IPS-NIHi7 (cell line): ENCODE measurements at regions not wholly inside any gene's neighbourhood (a gene's known extent, or its start where the extent isn't known, plus 50 kb on each side); places are given as distances from the start of the nearest gene placed in this dataset.
"Not testable (repeated sequence)": the region's sequence is repeated elsewhere in the genome, so short reads cannot be mapped to it uniquely, and the experiment has no call there.

Source experiments
- DNase-seq: peaks from one replicate; pipeline ENCODE4 v3.0.0; 2012; ENCODE audit warnings: mixed read lengths; ENCODE audit errors: extremely low spot score

DNA sequence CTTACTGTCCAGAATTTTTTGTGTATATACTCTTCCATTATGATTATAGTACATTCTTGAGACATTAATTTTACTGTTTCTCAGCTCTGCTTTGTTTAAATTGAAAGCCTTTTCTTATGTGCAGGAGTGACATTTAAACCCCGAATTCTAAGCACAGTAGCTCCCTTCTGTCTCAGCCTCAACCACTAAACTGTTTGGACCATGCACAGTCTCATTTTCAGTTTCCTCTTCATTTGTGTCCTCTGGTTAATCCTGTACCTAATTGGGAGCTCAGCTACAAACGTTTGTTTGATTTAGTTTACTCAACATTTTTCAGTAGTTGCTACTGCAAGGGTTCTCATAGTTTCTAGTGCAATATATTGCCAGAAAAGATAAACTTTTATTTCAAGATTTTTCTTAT is 206.3 kb downstream of the SLITRK5 start:
- DNase-seq, result no peak

GRCh38 chr13:87878706-87879105 is 207.5 kb downstream of the SLITRK5 start:
- DNase-seq, result no peak

GRCh38 chr13:87884884-87885283 is 213.7 kb downstream of the SLITRK5 start:
- DNase-seq, result peak; percentile 62

- no peak for DNase-seq
Observed at GRCh38 chr13:87887459-87888123, 216.4 kb downstream of the SLITRK5 start.

- DNase-seq, result no peak
Observed at GRCh38 chr13:87889254-87889653, 218.1 kb downstream of the SLITRK5 start.

- DNase-seq, result no peak
Observed at GRCh38 chr13:87893186-87893585, 222.0 kb downstream of the SLITRK5 start.

DNA sequence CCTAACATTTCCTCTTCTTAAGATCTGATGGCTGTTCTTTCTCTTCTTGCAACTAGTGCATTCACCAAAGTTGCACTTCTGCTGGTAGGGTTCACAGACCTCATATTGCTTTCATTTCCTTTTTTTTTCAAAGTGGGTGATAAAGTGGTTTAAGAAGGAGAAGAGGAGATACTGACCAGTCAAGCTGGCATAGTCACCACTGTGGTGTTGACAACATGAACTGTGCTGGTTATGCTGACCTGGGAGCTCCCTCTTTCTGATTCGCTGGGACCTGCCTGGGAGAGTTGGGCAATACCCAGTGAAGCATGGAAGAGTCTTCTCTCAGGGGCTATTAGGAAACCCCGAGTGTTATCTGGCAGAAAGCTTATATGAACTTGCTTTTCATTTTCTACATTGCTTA is 222.9 kb downstream of the SLITRK5 start:
- DNase-seq, result no peak

DNA sequence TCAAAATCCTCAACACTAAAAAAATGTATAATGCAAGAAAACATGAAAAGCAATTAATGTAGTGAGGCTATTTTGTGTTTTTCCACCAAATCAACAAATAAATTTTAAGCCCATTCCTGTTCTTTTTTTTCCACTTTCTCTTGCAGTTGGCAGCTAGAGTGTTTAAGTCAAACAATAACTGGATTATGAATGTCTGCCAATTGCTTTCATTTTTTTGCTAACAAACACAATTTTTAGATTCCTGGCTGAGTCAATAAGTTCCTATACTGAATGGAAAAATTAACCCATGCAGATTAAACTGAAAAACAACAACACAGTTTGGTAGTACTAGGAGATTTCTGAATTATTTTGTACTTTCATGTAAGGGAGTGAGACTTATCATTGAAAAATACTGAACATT is 232.4 kb downstream of the SLITRK5 start:
- DNase-seq, result no peak

DNA sequence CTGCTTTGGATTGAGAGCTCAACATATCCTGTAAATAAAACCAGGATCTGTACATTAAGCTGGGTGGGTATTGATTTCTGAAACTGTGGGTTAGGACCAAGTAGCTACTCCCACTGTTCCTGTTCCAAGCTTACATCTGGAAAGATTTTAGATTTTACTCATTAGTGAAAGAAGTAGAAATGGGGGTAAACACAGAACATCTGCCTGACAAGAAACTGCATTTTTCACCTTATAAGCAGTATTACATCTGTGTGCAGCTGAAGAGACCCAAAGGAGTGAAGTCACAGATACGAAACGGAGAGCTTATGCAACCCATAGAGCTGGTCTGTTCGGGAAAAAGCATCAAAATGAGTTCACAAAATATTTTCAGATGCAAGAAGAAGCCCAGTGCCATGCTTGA is 235.2 kb downstream of the SLITRK5 start:
- no peak for DNase-seq

DNA sequence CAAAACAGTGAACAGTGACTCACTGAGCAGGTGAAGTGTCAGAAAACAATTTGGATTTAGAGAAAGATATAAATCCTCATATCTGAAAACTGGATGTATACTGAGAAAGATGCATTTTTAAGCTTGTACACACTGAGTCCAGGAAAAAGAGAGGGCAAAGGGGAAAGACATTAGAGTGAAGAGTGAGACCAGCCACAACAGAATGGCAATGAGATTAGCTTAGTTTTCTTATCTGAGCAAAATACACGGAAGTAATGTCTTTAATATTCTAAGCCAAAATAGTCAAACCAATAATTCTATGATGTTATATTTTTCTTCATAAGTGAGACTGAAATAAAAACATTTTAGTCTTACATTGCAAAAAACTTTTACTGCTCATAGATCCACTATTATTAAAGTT is 236.0 kb downstream of the SLITRK5 start:
- DNase-seq, result no peak

DNA sequence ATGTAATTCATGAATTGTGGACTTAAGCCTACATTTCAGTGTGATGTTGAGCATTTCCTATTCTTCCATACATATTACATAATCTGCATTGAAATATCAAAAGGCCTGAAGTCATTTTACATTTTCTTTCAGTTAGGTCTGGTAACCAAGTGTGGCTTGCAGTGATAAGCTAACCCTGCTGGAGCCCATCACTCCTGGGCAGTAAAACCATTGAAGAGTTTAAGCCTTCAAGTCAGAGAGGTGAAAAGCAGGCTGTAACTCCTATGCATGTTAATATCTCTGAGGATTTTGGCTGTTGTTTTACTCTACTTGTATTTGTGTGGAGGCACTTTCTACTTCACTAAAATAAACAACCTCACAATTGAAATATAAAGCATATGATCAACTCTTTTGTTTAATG is 248.8 kb downstream of the SLITRK5 start:
- DNase-seq, result no peak

DNA sequence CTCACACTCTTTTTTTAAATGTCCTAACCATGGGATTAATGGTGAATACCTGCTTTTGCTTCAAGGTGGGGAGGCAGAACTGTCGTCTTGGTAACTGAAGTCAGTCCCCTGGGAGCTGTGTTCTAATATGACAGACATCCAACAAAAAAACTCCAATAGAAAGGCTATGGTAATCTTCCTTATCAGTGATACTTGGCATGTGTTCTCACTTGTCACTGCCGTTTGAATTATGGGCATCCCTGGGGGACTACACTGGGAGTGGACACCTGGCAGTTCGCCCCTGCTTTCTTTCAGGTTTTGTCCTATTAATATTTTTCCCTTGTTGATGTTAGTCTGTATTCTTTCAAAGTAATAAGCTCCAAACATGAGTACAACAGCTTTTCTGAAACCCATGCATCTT is 252.6 kb downstream of the SLITRK5 start:
- no peak for DNase-seq

GRCh38 chr13:87925006-87925405 is 253.8 kb downstream of the SLITRK5 start:
- DNase-seq, result no peak

DNA sequence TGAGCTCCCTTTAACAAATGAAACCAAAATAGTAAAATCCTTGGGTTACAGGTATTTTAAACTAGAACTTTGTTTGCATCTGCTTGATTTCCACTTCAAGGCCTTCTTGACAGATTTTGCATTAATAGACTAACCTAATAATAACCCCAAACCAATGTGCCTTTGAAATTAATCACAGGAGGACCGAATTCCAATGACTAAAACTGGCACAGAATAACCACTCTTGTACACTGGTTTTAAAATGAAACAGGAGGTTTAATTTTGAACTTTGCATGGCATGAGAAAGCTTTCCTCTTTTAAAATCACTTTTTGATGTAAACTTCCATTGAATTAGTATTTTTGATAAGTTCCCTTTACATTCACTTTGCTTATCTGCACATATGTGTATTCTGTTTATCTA is 269.6 kb downstream of the SLITRK5 start:
- DNase-seq, result no peak

DNA sequence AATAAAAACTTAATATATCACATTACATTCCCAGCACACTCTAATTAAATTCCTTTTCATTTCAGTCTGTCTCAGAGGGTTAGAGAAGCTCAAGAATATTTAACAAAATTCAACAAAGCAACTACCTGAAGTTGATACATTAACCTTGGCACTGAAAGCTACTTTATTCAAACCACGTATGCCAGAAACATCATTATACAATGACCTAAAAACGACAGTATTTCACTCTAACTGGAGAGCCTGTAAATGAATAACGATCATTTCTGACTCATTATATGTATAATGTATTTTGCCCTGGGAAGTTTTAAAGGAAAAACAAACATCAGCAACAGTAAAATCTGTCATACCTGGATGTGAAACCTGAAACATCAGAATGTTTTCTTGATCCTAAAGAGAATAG is 270.1 kb downstream of the SLITRK5 start:
- no peak for DNase-seq

DNA sequence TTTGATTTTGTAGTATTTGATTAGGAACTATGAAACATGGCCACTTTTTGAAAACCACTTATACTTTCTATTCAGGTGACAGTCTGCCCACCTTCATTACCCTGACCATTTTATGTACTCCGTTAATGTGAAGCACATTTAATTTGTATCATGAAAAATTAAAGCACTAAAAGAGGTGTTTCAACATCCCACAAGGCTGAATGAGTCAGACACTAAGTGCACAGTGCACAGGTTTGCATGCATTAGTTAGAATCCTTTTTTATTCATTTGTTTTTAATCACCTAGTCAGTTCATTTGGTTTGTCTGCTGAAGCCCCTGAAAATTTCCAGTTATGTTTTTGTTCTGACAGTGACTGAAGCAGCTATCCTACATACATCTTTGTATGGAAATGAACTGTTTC is 271.0 kb downstream of the SLITRK5 start:
- DNase-seq, result no peak

- DNase-seq, result no peak
Observed at GRCh38 chr13:87944038-87944437, 272.9 kb downstream of the SLITRK5 start.

DNA sequence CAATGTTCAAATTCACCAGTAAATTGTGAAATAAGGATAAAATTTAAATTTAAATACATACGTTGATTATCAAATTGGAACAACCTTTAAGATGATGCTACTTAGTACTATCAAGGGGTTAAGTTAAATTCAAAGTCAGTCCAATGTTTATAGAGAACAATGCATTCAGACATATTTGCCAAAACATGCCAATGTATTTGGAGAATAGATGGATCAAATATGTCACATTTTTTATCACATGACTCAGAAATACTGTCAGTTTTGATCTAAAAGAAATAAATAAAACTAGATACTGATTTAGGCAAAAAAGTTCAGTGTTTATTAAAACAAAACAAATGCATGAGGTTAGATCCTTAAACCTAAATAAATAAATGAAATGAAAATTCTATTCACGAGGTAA is 281.2 kb downstream of the SLITRK5 start:
- no peak for DNase-seq

DNA sequence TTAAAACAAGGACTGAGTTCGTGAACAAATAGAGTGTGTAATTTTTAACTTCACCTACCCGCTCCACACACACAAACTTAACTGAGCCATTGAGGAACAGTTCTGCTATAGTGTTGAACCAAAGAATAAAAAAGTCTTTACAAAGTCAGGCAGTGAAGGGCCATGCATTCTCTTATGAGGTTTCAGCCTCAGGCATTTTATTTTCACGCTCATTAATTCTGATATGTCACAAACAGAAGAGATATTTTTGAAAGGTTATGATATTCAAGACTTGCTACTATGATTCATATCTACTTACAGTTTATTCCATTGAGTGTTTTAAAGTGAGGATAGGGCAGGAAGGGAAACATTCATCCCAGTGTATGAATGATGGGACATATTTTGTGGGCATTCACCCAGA is 282.2 kb downstream of the SLITRK5 start:
- DNase-seq, result no peak

GRCh38 chr13:87954091-87954490 is 282.9 kb downstream of the SLITRK5 start:
- DNase-seq, result no peak

DNA sequence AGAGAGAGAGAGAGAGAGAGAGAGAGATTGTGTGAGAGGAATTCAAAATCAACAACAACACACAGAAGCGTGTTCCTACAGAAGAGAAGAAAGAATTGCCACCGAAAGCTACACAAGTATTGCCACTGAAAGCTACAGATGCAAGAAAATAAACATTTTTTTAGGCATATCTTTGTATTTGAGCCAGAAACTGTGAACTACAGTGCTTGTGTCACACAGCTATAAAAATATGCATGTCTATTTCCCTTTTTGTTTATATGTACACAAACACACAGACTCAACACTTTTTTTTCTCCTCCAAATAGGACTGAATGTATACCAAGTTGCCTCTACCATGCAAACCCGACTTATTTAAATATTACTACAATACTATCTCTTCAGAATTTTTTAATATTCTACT is 290.4 kb downstream of the SLITRK5 start:
- DNase-seq, result no peak

- no peak for DNase-seq
Observed at GRCh38 chr13:87972568-87972967, 301.4 kb downstream of the SLITRK5 start.

DNA sequence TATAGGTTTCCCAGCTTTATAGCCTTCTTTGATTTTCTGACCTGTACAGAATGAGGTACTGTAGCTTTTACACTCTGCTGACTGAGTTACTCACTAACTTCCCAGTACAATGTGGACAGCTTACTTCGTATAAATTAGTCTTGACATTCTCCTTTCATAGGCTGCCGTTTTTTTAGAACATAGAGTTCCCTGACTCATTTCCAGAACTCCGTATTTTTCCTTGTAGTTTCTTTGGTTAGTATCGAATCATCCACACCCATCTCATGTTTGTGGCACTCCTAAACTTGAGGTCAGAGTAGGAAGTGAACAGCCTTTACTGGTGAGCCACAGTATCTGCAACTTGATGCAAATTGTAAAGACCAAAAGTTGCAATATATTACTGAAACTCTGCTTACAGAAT is 303.9 kb downstream of the SLITRK5 start:
- DNase-seq, result no peak

DNA sequence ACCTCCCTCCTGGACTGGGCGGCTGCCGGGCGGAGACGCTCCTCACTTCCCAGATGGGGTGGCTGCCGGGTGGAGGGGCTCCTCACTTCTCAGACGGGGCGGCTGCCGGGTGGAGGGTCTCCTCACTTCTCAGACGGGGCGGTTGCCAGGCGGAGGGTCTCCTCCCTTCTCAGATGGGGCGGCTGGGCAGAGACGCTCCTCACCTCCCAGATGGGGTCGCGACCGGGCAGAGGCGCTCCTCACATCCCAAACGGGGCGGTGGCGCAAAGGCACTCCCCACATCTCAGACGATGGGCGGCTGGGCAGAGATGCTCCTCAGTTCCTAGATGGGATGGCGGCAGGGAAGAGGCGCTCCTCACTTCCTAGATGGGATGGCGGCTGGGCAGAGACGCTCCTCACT is 305.5 kb downstream of the SLITRK5 start:
- not testable (repeated sequence) for DNase-seq
